ENCODE measurements at regions not wholly inside any gene's neighbourhood (a gene's known extent, or its start where the extent isn't known, plus 50 kb on each side); places are given as distances from the start of the nearest gene placed in this dataset.

DNA sequence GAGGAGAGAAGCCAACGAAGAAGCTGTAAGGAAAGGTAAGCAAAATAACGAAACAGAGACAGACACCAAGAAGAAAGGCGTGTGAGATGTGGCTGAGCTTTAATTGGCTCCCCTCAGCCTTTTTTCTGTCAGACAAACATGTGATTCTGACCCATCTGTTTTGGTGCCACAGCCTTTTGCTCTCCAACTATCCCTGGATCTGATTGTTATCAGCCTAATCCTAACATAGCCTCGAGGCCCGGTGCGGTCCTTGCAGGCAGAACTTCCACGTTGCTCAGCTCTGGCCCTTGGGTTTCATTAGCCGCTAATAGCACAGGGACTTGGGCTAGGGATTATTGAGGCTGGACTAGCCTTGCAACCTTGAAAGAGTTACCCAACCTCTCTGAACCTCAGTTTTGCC is 57.9 kb upstream of the CACNA2D3 start:
- TF ChIP-seq CTCF (IDR thresholded peaks at IDR 0.05; ENCODE audit: control extremely low read depth, extremely low read depth, low read depth, missing control alignments): no peak
- POLR2A ChIA-PET: no interaction called here
- no peak for DNase-seq (ENCODE audit: extremely low spot score)
- CTCF ChIA-PET: no interaction called here

- no peak for DNase-seq (ENCODE audit: extremely low spot score)
- TF ChIP-seq CTCF (IDR thresholded peaks at IDR 0.05; ENCODE audit: control extremely low read depth, extremely low read depth, low read depth, missing control alignments): no peak
- POLR2A ChIA-PET: no interaction called here
- CTCF ChIA-PET: interaction anchor here (0.8 to 1.8 kb wide), 2 partner anchors 10 to 578 kb away, joined by 3 to 4 read pairs; no protein-coding TSS in a partner anchor
Observed at GRCh38 chr3:54062546-54062945, 59.8 kb upstream of the CACNA2D3 start.

DNA sequence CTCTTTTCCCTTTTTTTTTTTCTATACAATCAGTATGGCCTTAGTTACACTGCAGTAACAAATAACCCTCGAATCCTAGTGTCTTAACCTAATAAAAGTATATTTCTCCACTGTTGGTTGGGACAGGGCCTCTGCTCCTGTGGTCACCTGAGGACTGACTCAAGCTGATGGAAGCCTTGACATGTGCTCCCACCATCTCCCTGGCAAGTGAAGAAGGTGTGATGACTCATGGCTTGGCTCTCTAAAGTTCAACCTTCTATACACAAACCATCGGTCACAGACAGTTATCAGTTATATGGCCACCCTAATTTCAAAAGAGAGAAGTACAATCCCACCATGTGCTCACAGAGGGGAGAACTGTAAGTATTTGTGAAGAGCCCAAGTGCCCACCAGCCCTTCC is 65.8 kb upstream of the CACNA2D3 start:
- TF ChIP-seq CTCF (IDR thresholded peaks at IDR 0.05; ENCODE audit: control extremely low read depth, extremely low read depth, low read depth, missing control alignments): no peak
- ChIA-PET CTCF (no interaction called here), POLR2A (no interaction called here)
- no peak for DNase-seq (ENCODE audit: extremely low spot score)

DNA sequence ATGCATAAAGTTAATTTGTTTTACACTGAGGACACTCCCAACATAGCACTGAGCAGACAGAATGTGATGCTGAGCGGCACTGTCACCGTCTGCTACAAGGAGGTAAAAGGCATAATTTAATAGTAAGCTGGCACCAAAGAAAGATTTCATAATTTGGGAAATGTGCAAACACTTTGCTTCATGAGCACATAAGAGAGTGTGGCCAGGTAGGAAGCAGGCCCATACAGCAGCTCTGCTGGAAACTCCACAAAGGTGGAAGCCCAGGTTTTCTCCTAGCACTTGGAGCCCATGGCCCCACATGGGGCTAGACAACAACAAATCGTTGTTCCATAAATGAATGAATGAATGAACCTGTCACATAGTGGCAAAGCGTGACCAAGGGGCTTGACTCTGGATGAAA is 68.5 kb upstream of the CACNA2D3 start:
- POLR2A ChIA-PET: no interaction called here
- DNase-seq (ENCODE audit: extremely low spot score): no peak
- no peak for TF ChIP-seq CTCF (IDR thresholded peaks at IDR 0.05; ENCODE audit: control extremely low read depth, extremely low read depth, low read depth, missing control alignments)
- CTCF ChIA-PET: interaction anchor here (1.0 kb wide), 1 partner anchor 15 kb away, joined by 3 read pairs; no protein-coding TSS in a partner anchor

DNA sequence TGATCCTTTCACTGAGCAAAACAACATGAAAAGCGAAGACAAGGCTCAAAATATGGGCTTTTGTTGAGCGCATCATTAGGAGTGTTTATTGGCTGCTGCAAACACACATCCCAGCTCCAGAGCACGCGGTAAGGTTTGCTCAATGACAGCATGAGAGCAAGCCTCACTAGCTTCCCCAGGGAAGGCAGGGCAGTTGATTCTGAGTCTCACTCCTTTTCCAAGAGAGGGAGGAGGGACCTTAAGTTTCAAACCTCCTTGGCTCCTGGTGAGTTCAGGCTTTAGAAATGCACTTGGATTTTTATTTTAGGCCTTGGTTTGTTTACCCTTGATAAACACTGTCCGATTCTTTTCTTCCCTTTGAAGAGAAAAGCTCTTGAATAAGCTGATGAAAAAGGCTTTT is 69.1 kb upstream of the CACNA2D3 start:
- no peak for TF ChIP-seq CTCF (IDR thresholded peaks at IDR 0.05; ENCODE audit: control extremely low read depth, extremely low read depth, low read depth, missing control alignments)
- ChIA-PET CTCF (interaction anchor here (1.0 kb wide), 1 partner anchor 15 kb away, joined by 3 read pairs; no protein-coding TSS in a partner anchor), POLR2A (no interaction called here)
- no peak for DNase-seq (ENCODE audit: extremely low spot score)

DNA sequence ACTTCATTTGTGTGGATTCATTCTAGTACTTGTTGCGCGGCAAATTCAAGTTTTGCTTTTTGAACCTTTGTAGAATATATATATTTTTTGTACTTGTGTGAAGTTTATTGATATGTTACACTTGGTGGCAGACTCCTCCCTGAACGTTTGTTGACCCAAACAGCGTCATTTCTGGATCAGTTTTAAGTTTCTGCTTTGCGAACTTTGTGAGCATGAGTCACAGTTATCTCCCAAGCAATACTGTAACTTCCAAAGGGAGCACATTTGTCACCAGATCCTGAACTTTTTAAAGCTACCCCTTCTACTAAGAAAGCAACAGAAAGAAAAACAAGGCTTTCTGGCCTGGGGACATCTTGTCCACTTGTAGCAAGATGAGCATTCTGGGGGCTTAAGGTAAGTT is 74.8 kb upstream of the CACNA2D3 start:
- no peak for TF ChIP-seq CTCF (IDR thresholded peaks at IDR 0.05; ENCODE audit: control extremely low read depth, extremely low read depth, low read depth, missing control alignments)
- ChIA-PET POLR2A (no interaction called here), CTCF (no interaction called here)
- DNase-seq (ENCODE audit: extremely low spot score): no peak

- ChIA-PET CTCF (no interaction called here), POLR2A (no interaction called here)
- no peak for DNase-seq (ENCODE audit: extremely low spot score)
- no peak for TF ChIP-seq CTCF (IDR thresholded peaks at IDR 0.05; ENCODE audit: control extremely low read depth, extremely low read depth, low read depth, missing control alignments)
Observed at GRCh38 chr3:54046641-54047214, 75.6 kb upstream of the CACNA2D3 start.

Measured in GM10248 (cell line).